GM03348 (cell line): ENCODE measurements at regions not wholly inside any gene's neighbourhood (a gene's known extent, or its start where the extent isn't known, plus 50 kb on each side); places are given as distances from the start of the nearest gene placed in this dataset.

Experiments used
- DNase-seq: peaks from one replicate; pipeline ENCODE4 v3.0.0; 2012; ENCODE audit warnings: low spot score

DNA sequence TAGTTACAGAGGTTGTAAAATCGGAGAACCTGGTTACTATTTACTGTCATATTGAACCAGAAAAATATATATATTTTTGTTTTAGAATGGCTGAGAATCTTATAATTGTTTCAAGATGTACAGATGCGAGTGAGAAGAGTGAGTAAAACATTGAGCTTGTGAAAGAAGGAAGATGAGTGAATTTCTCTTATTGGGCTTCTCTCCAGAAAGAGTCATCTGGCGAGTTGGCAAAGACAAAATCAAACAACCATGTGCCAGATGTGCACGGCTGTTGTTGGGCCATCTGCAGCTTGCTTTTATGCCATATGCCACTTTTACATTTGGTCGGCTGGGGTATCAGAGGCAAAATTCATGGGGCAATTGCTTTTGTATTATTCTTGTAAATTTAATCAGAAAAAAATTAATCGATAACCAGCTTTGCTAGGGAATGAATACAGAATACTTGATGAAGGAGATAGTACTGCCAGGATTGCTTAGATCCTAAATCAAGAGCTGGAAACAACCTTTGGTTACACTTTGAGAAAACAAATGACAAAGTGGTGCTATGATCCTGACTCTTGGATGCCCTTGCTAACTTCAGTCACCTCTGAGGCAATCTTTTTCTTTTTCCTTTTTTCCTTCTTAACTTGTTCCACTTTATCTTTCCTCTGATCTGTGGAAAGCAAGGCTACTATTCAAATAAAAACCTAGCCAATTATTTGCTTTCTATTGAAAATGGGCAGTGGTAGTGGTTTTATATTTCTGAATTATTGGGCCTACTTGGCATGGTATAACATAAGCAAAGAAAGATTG, 97.1 kb upstream of the GRIK2 start:
- DNase-seq, result peak; percentile 27

DNA sequence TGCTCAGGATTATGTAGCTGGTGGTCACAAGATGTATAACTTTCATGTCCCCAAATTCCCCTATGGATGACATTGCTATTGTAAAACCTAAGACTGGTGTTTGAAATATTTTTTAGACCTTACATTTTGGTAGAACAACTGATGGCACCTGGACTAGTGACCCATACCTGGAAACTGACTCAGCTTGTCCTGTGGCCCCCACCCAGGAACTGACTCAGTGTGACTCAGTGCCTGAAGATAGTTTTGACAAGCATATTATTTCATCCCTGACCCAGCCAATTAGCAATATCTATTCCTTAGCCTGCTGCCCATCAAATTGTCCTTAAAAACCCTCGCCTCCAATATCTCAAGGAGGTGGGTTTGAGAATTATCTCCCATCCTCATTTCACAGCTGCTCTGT, 90.9 kb upstream of the GRIK2 start:
- no peak for DNase-seq

DNA sequence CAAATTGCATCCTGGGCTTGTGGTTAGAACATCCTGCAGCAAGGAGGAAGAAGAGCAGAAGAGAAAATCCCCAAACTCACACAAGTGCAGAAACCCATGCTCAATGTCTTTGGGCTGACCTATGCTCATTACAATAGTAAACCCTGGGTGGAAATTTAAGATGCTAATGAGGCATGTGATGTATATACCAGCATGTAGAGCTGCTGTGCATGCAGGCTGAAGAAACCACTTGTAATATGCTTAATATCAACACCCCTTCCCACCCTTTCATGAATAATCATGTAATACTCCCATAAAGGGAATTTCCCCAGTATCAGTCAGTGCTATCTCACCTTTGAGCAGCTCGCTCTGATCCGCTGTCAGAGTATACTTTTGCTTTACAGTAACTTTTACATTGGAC, 90.0 kb upstream of the GRIK2 start:
- no peak for DNase-seq

DNA sequence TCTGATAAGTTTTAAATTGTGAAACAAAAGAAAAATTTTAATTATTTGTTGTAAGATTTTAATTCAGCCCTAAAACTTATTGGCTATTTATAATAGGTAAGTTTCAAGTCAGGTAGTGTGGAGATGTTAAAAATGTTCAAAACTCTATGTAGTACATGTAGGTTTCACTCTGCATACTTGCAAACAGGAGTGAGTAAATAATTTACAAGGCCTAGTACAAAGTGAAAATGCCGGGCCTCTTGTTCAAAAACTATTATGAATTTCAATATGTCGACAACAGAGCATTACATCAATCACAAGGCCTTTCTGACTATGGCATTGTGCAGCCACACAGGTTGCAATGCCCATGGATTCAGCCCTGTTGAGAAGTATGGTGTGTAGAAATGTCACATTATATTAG, 80.9 kb upstream of the GRIK2 start:
- DNase-seq, result no peak

DNA sequence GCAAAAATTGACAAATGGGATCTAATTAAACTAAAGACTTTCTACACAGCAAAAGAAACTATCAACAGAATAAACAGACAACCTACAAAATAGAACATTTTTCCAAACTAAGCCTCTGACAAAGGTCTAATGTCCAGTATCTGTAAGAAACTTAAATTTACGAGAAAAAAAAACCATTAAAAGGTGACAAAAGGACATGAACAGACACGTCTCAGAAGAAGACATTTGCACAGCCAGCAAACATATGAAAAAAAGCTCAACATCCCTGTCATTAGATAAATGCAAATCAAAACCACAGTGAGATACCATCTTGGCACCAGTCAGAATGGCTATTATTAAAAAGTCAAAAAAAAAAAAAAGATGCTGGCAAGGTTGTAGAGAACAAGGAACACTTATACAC, 70.6 kb upstream of the GRIK2 start:
- no peak for DNase-seq

DNA sequence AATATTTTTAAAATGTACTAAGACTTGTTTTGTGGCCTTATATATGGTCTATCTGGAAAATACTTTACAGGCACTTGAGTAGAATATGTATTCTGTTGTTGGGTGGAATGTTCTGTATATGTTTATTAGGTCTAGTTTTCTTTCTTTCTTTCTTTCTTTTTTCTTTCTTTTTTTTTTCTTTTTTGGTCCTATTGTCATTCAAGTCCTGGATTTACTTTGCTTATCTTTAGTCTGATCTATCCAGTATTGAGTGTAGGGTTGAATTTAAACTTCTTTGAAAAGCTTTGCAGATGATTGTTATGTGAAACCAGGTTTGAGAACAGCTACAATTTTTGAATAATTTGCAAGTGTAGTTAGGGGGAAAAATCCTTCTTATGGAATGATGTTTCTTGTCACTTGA, 67.1 kb upstream of the GRIK2 start:
- no peak for DNase-seq

DNA sequence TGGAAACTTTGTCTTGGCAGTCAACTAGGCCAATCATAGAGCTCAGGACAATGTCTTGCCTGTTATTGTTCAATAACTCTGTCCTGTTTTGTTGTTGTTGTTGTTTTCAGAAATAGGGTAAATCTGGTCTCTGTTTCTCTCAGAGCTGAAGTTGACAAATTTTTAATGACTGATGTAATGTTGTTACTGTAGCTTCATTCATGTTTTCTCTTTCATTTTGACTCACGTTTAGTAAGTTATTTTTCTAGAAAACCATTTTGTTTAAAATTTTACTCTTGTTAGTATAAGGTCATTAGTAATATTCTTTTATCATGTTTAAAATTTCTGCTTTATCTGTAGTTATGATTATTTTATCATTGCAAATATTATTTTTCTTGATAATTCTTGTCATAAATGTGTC, 51.6 kb upstream of the GRIK2 start:
- no peak for DNase-seq
